ENCODE measurements at regions not wholly inside any gene's neighbourhood (a gene's known extent, or its start where the extent isn't known, plus 50 kb on each side); places are given as distances from the start of the nearest gene placed in this dataset.

DNA sequence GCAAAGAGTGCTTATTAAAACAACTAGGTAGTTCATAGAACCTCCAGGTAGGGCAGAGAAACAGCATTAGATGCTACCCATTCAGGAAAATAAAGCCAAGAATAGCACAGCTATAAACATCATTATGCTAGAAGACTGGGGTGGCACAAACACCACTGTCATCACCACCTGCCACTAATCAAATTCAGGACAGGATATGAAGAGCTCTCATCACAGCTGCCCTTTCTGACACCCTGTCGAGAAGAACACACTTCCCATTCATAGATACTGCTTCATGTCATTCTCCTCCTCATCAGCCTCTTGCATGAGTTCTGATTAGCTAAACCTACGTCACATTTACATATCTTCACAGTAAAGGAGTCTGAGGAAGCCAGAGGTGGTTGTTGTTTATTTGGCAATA is 692.3 kb upstream of the HS3ST1 start:
- Histone ChIP-seq H3K4me2 (replicated peaks; ENCODE audit: extremely low read depth, low read length, poor library complexity, severe bottlenecking) (no peak overlapping the region), H3K27me3 (ENCODE audit: control insufficient read depth in 2 of 2, insufficient read depth in 2 of 2, low read length in 2 of 2) (no peaks in the 10 kb centered on the region), H3K36me3 (replicated peaks in 1 of 2; ENCODE audit: control insufficient read depth in 1 of 2, insufficient read depth in 2 of 2, low read length in 2 of 2) (no peaks in the 10 kb centered on the region), H2AFZ (ENCODE audit: insufficient read depth, low read depth, low read length, poor library complexity, severe bottlenecking) (no peak overlapping the region), H3K79me2 (ENCODE audit: insufficient read depth, low read length) (no peaks in the 10 kb centered on the region), H4K20me1 (ENCODE audit: insufficient read depth, low read length) (no peaks in the 10 kb centered on the region), H3K4me1 (ENCODE audit: control insufficient read depth in 1 of 2, insufficient read depth in 2 of 2, low read length in 2 of 2) (peaks cover 80 to 88% of the 10 kb centered on the region in 2 donors), H3K4me3 (replicated peaks in 1 of 3; ENCODE audit: low read depth in 2 of 3, low read length in 3 of 3) (no peak overlapping the region), H3K9me3 (replicated peaks in 1 of 2; ENCODE audit: control insufficient read depth in 1 of 2, insufficient read depth in 1 of 2, low read length in 2 of 2) (no peaks in the 10 kb centered on the region), H3K27ac (ENCODE audit: low read depth in 1 of 2, low read length in 2 of 2) (no peak overlapping the region), H3K9ac (ENCODE audit: insufficient read depth, low read length, poor library complexity, severe bottlenecking) (no peak overlapping the region)
- TF ChIP-seq CTCF (IDR thresholded peaks at IDR 0.05): no peak
- H3K27me3 Mint-ChIP-seq (ENCODE audit: low read depth in 3 of 3): peaks cover 0 to 1% (median 0%) of the 10 kb centered on the region in 3 donors
- H3K36me3 Mint-ChIP-seq: no peaks in the 10 kb centered on the region
- H3K4me3 Mint-ChIP-seq: no peak overlapping the region
- H3K4me1 Mint-ChIP-seq: peaks cover 85% of the 10 kb centered on the region
- peak overlapping the region in 2 of 7 donors; percentile 35 to 41 for H3K27ac Mint-ChIP-seq
- WGBS (ENCODE audit: insufficient coverage): no CpG with 5 or more reads among the region's 2 CpGs
- no peak for DNase-seq
- peaks cover 0 to 4% (median 0%) of the 10 kb centered on the region in 7 donors for H3K9me3 Mint-ChIP-seq
- intact Hi-C loops (cut with micrococcal nuclease): no loop called here

GRCh38 chr4:12118651-12119213 is 690.0 kb upstream of the HS3ST1 start:
- H3K79me2 ChIP-seq (ENCODE audit: insufficient read depth, low read length): no peaks in the 10 kb centered on the region
- intact Hi-C loops (cut with micrococcal nuclease): loop anchor here (10.0 kb wide), 1 partner anchor 634 kb away; no protein-coding TSS in a partner anchor
- peak overlapping the region; percentile 50 to 91 for H3K27ac ChIP-seq (ENCODE audit: low read depth in 1 of 2, low read length in 2 of 2)
- DNase-seq: peak; percentile 95 to 100 (median 98)
- H3K4me1 ChIP-seq (ENCODE audit: control insufficient read depth in 1 of 2, insufficient read depth in 2 of 2, low read length in 2 of 2): peaks cover 62 to 66% of the 10 kb centered on the region in 2 donors
- peak overlapping the region; percentile 32 for H2AFZ ChIP-seq (ENCODE audit: insufficient read depth, low read depth, low read length, poor library complexity, severe bottlenecking)
- WGBS (ENCODE audit: insufficient coverage): no CpG with 5 or more reads among the region's 2 CpGs
- peak overlapping the region; percentile 47 for H3K4me2 ChIP-seq (replicated peaks; ENCODE audit: extremely low read depth, low read length, poor library complexity, severe bottlenecking)
- TF ChIP-seq CTCF (IDR thresholded peaks at IDR 0.05): no peak
- H3K4me3 ChIP-seq (replicated peaks in 1 of 3; ENCODE audit: low read depth in 2 of 3, low read length in 3 of 3): peak overlapping the region in 1 of 3 experiments; percentile 32
- H3K9me3 ChIP-seq (replicated peaks in 1 of 2; ENCODE audit: control insufficient read depth in 1 of 2, insufficient read depth in 1 of 2, low read length in 2 of 2): peaks cover 0 to 8% of the 10 kb centered on the region in 2 donors
- Mint-ChIP-seq H3K9me3 (peaks cover under 1 to 10% (median 5%) of the 10 kb centered on the region in 7 donors), H3K27ac (peak overlapping the region; percentile 92 to 98 (median 97)), H3K4me1 (peaks cover 72% of the 10 kb centered on the region), H3K36me3 (peaks cover 0 to 2% of the 10 kb centered on the region in 2 donors), H3K4me3 (no peak overlapping the region), H3K27me3 (ENCODE audit: low read depth in 3 of 3) (peaks cover 0 to 1% (median 0%) of the 10 kb centered on the region in 3 donors)
- H3K36me3 ChIP-seq (replicated peaks in 1 of 2; ENCODE audit: control insufficient read depth in 1 of 2, insufficient read depth in 2 of 2, low read length in 2 of 2): no peaks in the 10 kb centered on the region
- peak overlapping the region; percentile 15 for H3K9ac ChIP-seq (ENCODE audit: insufficient read depth, low read length, poor library complexity, severe bottlenecking)
- no peaks in the 10 kb centered on the region for H3K27me3 ChIP-seq (ENCODE audit: control insufficient read depth in 2 of 2, insufficient read depth in 2 of 2, low read length in 2 of 2)
- H4K20me1 ChIP-seq (ENCODE audit: insufficient read depth, low read length): no peaks in the 10 kb centered on the region
